Neuron (in vitro differentiated cells): ENCODE measurements at regions not wholly inside any gene's neighbourhood (a gene's known extent, or its start where the extent isn't known, plus 50 kb on each side); places are given as distances from the start of the nearest gene placed in this dataset.

Source experiments
- H2AFZ ChIP-seq: one replicate; pipeline ENCODE4 v1.6.1; 2013; ENCODE audit warnings: low read depth, mild to moderate bottlenecking, inconsistent platforms, low read length, moderate library complexity
- H3K27me3 ChIP-seq: one replicate; pipeline ENCODE4 v1.6.1; 2013; ENCODE audit warnings: low read length; ENCODE audit not compliant: insufficient read depth
- H3K36me3 ChIP-seq: one replicate; pipeline ENCODE4 v1.6.1; 2013; ENCODE audit warnings: low read length; ENCODE audit not compliant: insufficient read depth
- H3K4me1 ChIP-seq: one replicate; pipeline ENCODE4 v1.6.1; 2013; ENCODE audit warnings: low read length; ENCODE audit not compliant: insufficient read depth
- H3K4me3 ChIP-seq: 2 replicates; pipeline ENCODE4 v1.5.1; 2013; ENCODE audit warnings: mild to moderate bottlenecking, low read length, moderate library complexity
- H3K9me3 ChIP-seq: one replicate; pipeline ENCODE4 v1.6.1; 2013; ENCODE audit warnings: low read length

DNA sequence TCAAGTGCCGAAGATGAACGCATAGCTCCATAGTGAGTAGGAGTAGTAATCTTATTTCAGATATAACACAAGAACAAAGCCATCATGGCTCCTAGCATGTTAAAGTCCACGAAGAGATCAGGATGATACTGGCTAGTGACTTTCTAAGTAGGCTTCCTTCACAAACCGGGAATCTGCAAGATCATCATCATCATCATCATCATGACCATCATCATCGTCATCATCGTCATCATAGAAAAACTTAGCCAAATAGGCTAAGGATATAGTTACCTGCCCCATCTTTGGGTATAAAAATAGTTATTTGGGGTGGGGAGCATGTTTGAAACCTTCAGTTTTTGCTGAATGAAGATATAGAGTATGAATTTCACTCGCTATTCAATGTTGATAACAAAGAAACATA lies 57.9 kb downstream of the PYDC2 start:
- Histone ChIP-seq H3K36me3 (no peaks in the 10 kb centered on the region), H3K9me3 (no peaks in the 10 kb centered on the region), H3K27me3 (no peaks in the 10 kb centered on the region), H3K4me3 (no peak overlapping the region), H3K4me1 (no peaks in the 10 kb centered on the region), H2AFZ (no peak overlapping the region)

GRCh38 chr3:191521055-191521454 lies 60.1 kb downstream of the PYDC2 start:
- no peak overlapping the region for H3K4me3 ChIP-seq
- H3K9me3 ChIP-seq: no peaks in the 10 kb centered on the region
- H3K27me3 ChIP-seq: no peaks in the 10 kb centered on the region
- H3K36me3 ChIP-seq: no peaks in the 10 kb centered on the region
- no peak overlapping the region for H2AFZ ChIP-seq
- H3K4me1 ChIP-seq: no peaks in the 10 kb centered on the region

GRCh38 chr3:191523148-191523547 lies 62.2 kb downstream of the PYDC2 start:
- Histone ChIP-seq H3K4me3 (no peak overlapping the region), H3K4me1 (no peaks in the 10 kb centered on the region), H3K9me3 (no peaks in the 10 kb centered on the region)

GRCh38 chr3:191528589-191528988 lies 67.6 kb downstream of the PYDC2 start:
- H3K27me3 ChIP-seq: no peaks in the 10 kb centered on the region
- H3K9me3 ChIP-seq: no peaks in the 10 kb centered on the region
- H3K36me3 ChIP-seq: no peaks in the 10 kb centered on the region

More at GRCh38 chr3:191523148-191523547, 62.2 kb downstream of the PYDC2 start:
- H3K27me3 ChIP-seq: no peaks in the 10 kb centered on the region
- no peak overlapping the region for H2AFZ ChIP-seq
- H3K36me3 ChIP-seq: no peaks in the 10 kb centered on the region

GRCh38 chr3:191529992-191530391 lies 69.0 kb downstream of the PYDC2 start:
- Histone ChIP-seq H3K27me3 (no peaks in the 10 kb centered on the region), H3K4me1 (no peaks in the 10 kb centered on the region), H2AFZ (no peak overlapping the region), H3K4me3 (no peak overlapping the region), H3K9me3 (no peaks in the 10 kb centered on the region), H3K36me3 (no peaks in the 10 kb centered on the region)

More at GRCh38 chr3:191528589-191528988, 67.6 kb downstream of the PYDC2 start:
- Histone ChIP-seq H2AFZ (no peak overlapping the region), H3K4me3 (no peak overlapping the region), H3K4me1 (no peaks in the 10 kb centered on the region)

GRCh38 chr3:191531434-191531972 lies 70.5 kb downstream of the PYDC2 start:
- no peaks in the 10 kb centered on the region for H3K4me1 ChIP-seq
- H3K9me3 ChIP-seq: no peaks in the 10 kb centered on the region
- no peaks in the 10 kb centered on the region for H3K36me3 ChIP-seq
- no peak overlapping the region for H2AFZ ChIP-seq
- no peak overlapping the region for H3K4me3 ChIP-seq
- H3K27me3 ChIP-seq: no peaks in the 10 kb centered on the region

DNA sequence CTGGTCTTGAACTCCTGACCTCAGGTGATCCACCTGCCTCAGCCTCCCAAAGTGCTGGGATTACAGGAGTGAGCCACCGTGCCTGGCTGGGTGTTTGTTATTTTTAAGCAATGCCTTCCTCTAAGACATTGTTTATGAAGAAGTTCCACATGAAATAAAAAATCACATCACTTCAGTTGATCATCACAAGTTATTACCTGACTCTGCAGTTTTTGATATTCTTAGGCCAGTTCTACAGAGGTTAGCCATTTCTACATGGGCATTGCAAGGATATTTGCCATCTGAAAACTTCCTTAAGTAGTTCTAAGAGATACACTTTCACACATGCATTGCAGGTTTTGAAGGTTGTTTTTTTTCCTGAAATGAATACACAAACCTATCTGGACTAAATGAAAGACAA lies 82.1 kb downstream of the PYDC2 start:
- Histone ChIP-seq H2AFZ (no peak overlapping the region), H3K4me3 (no peak overlapping the region), H3K27me3 (no peaks in the 10 kb centered on the region), H3K9me3 (no peaks in the 10 kb centered on the region), H3K4me1 (peaks cover 3% of the 10 kb centered on the region), H3K36me3 (no peaks in the 10 kb centered on the region)

GRCh38 chr3:191543897-191544296 lies 82.9 kb downstream of the PYDC2 start:
- no peaks in the 10 kb centered on the region for H3K36me3 ChIP-seq
- peaks cover 3% of the 10 kb centered on the region for H3K4me1 ChIP-seq
- no peak overlapping the region for H2AFZ ChIP-seq
- H3K9me3 ChIP-seq: peaks cover 3% of the 10 kb centered on the region
- no peak overlapping the region for H3K4me3 ChIP-seq
- H3K27me3 ChIP-seq: no peaks in the 10 kb centered on the region

- H2AFZ ChIP-seq: no peak overlapping the region
- peaks cover 3% of the 10 kb centered on the region for H3K4me1 ChIP-seq
- H3K9me3 ChIP-seq: peaks cover 3% of the 10 kb centered on the region
- no peaks in the 10 kb centered on the region for H3K36me3 ChIP-seq
- no peaks in the 10 kb centered on the region for H3K27me3 ChIP-seq
- H3K4me3 ChIP-seq: no peak overlapping the region
Measured at GRCh38 chr3:191549357-191549756, 88.4 kb downstream of the PYDC2 start.

GRCh38 chr3:191555037-191555436 lies 94.1 kb downstream of the PYDC2 start:
- H3K27me3 ChIP-seq: no peaks in the 10 kb centered on the region
- no peaks in the 10 kb centered on the region for H3K36me3 ChIP-seq
- no peaks in the 10 kb centered on the region for H3K9me3 ChIP-seq

GRCh38 chr3:191557322-191557721 lies 96.4 kb downstream of the PYDC2 start:
- no peak overlapping the region for H2AFZ ChIP-seq
- H3K27me3 ChIP-seq: no peaks in the 10 kb centered on the region
- H3K4me3 ChIP-seq: no peak overlapping the region
- H3K4me1 ChIP-seq: no peaks in the 10 kb centered on the region
- no peaks in the 10 kb centered on the region for H3K9me3 ChIP-seq
- no peaks in the 10 kb centered on the region for H3K36me3 ChIP-seq

More at GRCh38 chr3:191555037-191555436, 94.1 kb downstream of the PYDC2 start:
- Histone ChIP-seq H3K4me3 (no peak overlapping the region), H3K4me1 (no peaks in the 10 kb centered on the region), H2AFZ (no peak overlapping the region)

DNA sequence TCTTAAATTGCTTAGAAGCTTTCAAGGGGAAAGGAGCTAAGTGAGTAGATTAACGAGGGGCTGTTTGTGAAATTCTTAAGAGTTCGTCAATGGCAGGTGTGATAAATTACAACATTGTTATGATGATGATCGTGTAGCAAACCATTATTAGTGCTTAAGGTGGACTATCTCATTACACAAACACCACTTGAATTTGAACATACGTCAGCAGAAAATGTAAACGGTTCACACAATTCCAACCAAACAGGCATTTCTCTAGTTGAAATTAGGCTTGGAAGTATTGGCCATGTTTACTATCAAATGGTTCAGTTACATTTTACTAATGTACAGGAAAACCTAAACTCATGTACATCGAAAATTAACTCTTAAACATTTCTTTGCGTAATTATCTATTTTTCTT lies 102.8 kb downstream of the PYDC2 start:
- Histone ChIP-seq H2AFZ (no peak overlapping the region), H3K4me1 (peaks cover 10% of the 10 kb centered on the region), H3K36me3 (no peaks in the 10 kb centered on the region), H3K27me3 (no peaks in the 10 kb centered on the region), H3K9me3 (no peaks in the 10 kb centered on the region), H3K4me3 (no peak overlapping the region)

DNA sequence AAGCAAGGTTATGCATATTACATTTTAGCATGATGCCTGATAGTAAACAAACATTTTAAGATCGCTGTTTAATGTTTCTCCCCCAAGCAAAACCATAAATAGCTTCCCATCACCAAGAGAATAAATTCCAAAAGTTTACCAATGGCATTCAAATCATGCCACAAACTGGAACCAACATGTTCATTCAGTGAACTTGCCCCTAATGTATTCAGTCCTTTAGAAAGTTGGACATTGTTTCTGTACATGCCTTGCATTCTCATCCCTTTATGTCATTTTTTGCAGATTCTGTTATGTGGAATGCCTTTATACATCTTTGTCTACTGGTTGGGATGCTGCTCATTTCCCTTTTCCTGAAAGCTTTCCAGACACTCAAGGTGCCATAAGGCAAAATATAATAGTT lies 105.5 kb downstream of the PYDC2 start:
- Histone ChIP-seq H3K4me3 (no peak overlapping the region), H3K27me3 (no peaks in the 10 kb centered on the region), H2AFZ (no peak overlapping the region), H3K9me3 (no peaks in the 10 kb centered on the region), H3K4me1 (peaks cover 10% of the 10 kb centered on the region), H3K36me3 (no peaks in the 10 kb centered on the region)

DNA sequence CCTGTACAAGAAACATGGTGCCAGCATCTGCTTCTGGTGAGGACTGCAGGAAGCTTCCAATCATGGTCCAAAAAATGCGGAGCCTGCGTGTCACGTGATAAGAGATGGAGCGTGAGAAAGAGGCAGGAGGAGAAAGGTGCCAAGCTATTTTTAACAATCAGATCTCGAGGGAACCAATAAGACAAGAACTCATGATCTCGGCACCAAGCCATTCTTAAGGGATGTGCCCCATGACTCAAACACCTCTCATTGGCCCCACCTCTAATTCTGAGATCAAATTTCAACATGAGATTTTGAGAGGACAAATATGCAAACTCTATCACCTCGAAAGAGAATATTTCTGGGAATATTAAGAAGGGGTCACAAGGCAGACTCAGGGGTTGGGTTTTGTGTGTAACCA lies 107.2 kb downstream of the PYDC2 start:
- Histone ChIP-seq H3K27me3 (no peaks in the 10 kb centered on the region), H3K4me1 (peaks cover 10% of the 10 kb centered on the region), H3K4me3 (no peak overlapping the region), H3K9me3 (no peaks in the 10 kb centered on the region), H3K36me3 (no peaks in the 10 kb centered on the region), H2AFZ (no peak overlapping the region)
